Heart left ventricle (tissue), 16 donors: ENCODE measurements at regions not wholly inside any gene's neighbourhood (a gene's known extent, or its start where the extent isn't known, plus 50 kb on each side); places are given as distances from the start of the nearest gene placed in this dataset.

Experiments
- ATAC-seq, 4 donors: fragments of 200-7000 bp; cut with Tn5 transposase; one replicate each; pipeline ENCODE4 v1.9.1; 2020 to 2022; ENCODE audit warnings: moderate library complexity in 4 of 4, mild to moderate bottlenecking in 3 of 4, moderate number of reproducible peaks in 1 of 4
- DNase-seq, 5 donors: peaks; one replicate each; pipeline ENCODE4 v3.0.0-alpha.2; 2020
- H3K27ac ChIP-seq, 12 donors: fragments of 200-600 bp; sonication (generic) in 4 of 12; one replicate each; pipeline versions ENCODE4 v1.5.0 to v1.8.0; 2016 to 2022; ENCODE audit warnings: mild to moderate bottlenecking in 2 of 12
- H3K27me3 ChIP-seq, 9 donors: fragments of 200-600 bp; sonication (generic) in 2 of 9; one replicate each; pipeline versions ENCODE4 v1.5.1 to v1.8.0; 2016 to 2022; ENCODE audit warnings: mild to moderate bottlenecking in 3 of 9
- H3K36me3 ChIP-seq, 9 donors: fragments of 200-600 bp; sonication (generic) in 2 of 9; one replicate each; pipeline versions ENCODE4 v1.5.0 to v1.8.0; 2018 to 2022; ENCODE audit warnings: mild to moderate bottlenecking in 2 of 9
- H3K4me1 ChIP-seq, 12 donors: fragments of 200-600 bp; sonication (generic) in 4 of 12; one replicate each; pipeline versions ENCODE4 v1.5.0 to v1.8.0; 2016 to 2022; ENCODE audit warnings: mild to moderate bottlenecking in 3 of 12
- H3K4me3 ChIP-seq, 12 donors: fragments of 200-600 bp; sonication (generic) in 4 of 12; one replicate each; pipeline versions ENCODE4 v1.5.0 to v1.8.0; 2017 to 2022; ENCODE audit warnings: mild to moderate bottlenecking in 9 of 12, moderate library complexity in 4 of 12
- H3K9me3 ChIP-seq, 12 donors: fragments of 200-600 bp; sonication (generic) in 4 of 12; one replicate each; pipeline versions ENCODE4 v1.5.0 to v1.8.0; 2016 to 2022; ENCODE audit warnings: mild to moderate bottlenecking in 1 of 12
- CTCF ChIP-seq, 12 donors: fragments of 200-600 bp; sonication (generic) in 4 of 12; IDR thresholded peaks; one replicate each; pipeline versions ENCODE4 v1.5.0 to v1.8.0; 2018 to 2022; ENCODE audit warnings: antibody characterized with exemption in 12 of 12, mild to moderate bottlenecking in 5 of 12
- POLR2A ChIP-seq, 2 donors: fragments of 450-650 bp; IDR thresholded peaks; one replicate each; pipeline ENCODE4 v1.6.1; 2017; ENCODE audit warnings: antibody characterized with exemption in 2 of 2, mild to moderate bottlenecking in 2 of 2, moderate library complexity in 2 of 2
- WGBS, 4 donors: extraction: QIAGEN DNeasy Blood & Tissue Kit in 2 of 4; methylation state at CpG; one replicate each; pipeline versions ENCODE4 v1.1.5 to v1.1.7; 2013 to 2018; 5-methylcytosine and 5-hydroxymethylcytosine counted together
- intact Hi-C, 10 donors: fragments of 100-400 bp; cut with DNase I; formaldehyde crosslinking; loops; one replicate each; pipeline versions ENCODE4 v1.11.1 to v1.14.2; 2022
- donor health status: ischemic (EF 13 %, LVEDD 7.1; RV severe dilation, severe dysfunction).
- donor health status: healthy with polysubstance abuse.
- donor health status: DM: no; HTN: yes; CAD: no.
- donor health status: DM: no; HTN: no; CAD: no.
- donor health status: ischemic (EF 25% LVEDD 6.9; RV normal size, moderate dysfunction).
- donor health status: ischemic (EF 25% LVEDD 5.7; RV mildly dilated, moderate dysfunction).
- donor health status: healthy.
- donor health status: DM: yes; HTN: yes; CAD: no.
- donor health status: ischemic (EF 35%, LVEDD 5.7; RV mildly dilated, moderate dysfunction).
- donor health status: nonischemic (EF 11% LVEDD 7.7; RV severe dilation, severe dysfunction).
- donor health status: DM: yes; HTN: yes; CAD: no.
- donor health status: PGD.
- donor health status: ischemic (EF 29% LVEDD 5.4; RV normal size, mild dysfunction).
- donor health status: nonischemic (EF 23%, LVEDD 6.1; RV moderate dilation, normal function).

DNA sequence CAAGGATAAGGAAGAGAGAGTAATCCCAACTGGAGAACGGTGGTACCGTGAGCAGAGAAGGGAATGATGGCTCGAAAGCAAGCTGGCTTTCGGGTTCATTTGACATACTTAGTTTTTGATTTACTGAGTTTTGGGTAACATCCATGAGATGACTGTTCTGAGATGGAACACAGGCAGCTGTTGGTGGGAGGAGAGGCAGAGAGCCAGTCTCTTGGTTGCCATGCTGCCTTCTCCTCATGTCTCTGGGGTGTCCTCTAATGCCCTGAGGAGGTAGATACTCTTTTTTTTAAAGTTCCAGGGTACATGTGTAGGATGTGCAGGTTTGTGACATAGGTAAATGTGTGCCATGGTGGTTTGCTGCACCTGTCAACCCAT lies 76.4 kb upstream of the NRP1 start:
- Histone ChIP-seq H3K4me1 (peaks cover 0 to 18% (median 0%) of the 10 kb centered on the region in 12 donors), H3K4me3 (no peak overlapping the region), H3K27me3 (no peaks in the 10 kb centered on the region), H3K27ac (no peak overlapping the region), H3K9me3 (no peaks in the 10 kb centered on the region), H3K36me3 (no peaks in the 10 kb centered on the region)
- no peak for TF ChIP-seq CTCF (IDR thresholded peaks at IDR 0.05)
- TF ChIP-seq POLR2A (IDR thresholded peaks at IDR 0.05) = no peak
- intact Hi-C loops = no loop called here
- DNase-seq (no peak), ATAC-seq (no peak)
- WGBS, 4 donors = 89 to 98% (median 97%) methylated on average over 4 of the region's 4 CpGs

DNA sequence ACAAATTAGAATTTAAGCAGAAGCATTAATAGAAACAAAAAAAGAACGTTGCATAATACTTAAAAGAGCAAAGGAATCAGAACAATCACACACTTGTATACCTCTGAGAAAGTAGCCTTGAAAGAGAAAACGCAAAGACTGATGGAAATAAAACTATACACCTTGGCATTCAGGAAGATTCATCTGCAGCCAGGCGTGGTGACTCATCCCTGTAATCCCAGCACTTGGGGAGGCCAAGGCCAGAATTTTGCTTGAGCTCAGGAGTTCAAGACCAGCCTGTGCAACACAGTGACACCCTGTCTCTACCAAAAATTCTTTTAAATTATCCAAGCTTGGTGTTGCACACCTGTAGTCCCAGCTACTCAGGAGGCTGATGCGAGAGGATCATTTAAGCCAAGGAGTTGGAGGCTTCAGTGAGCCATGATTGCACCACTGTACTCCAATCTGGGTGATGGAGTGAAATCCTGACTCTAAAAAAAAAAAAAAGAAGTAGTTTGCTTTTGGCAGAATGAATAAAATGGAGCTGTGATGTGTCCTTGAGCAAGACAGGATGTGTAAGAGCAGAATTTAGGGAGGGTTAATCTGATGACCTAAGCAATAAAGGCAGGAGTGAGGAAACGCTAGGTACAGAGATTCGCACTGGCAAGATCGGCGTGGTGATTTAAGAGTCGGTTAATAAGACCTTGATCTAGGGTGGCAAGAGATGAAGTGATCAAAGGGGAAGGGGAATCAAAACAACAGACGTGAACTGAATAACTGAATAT lies 75.8 kb upstream of the NRP1 start:
- 78 to 96% (median 90%) methylated on average over 10 of the region's 10 CpGs for WGBS, 4 donors
- no peaks in the 10 kb centered on the region for H3K27me3 ChIP-seq
- intact Hi-C loops = no loop called here

GRCh38 chr10:33406596-33406995 lies 72.1 kb upstream of the NRP1 start:
- Histone ChIP-seq H3K4me3 (no peak overlapping the region), H3K27ac (no peak overlapping the region)

More for the DNA sequence above, 75.8 kb upstream of the NRP1 start:
- H3K9me3 ChIP-seq = no peaks in the 10 kb centered on the region
- H3K4me3 ChIP-seq = no peak overlapping the region
- H3K36me3 ChIP-seq = no peaks in the 10 kb centered on the region
- TF ChIP-seq CTCF (IDR thresholded peaks at IDR 0.05) (no peak), POLR2A (IDR thresholded peaks at IDR 0.05) (no peak)
- no peak overlapping the region for H3K27ac ChIP-seq
- DNase-seq (no peak), ATAC-seq (no peak)
- peaks cover 0 to 18% (median 0%) of the 10 kb centered on the region in 12 donors for H3K4me1 ChIP-seq

More at GRCh38 chr10:33406596-33406995, 72.1 kb upstream of the NRP1 start:
- no peak for TF ChIP-seq CTCF (IDR thresholded peaks at IDR 0.05)
- TF ChIP-seq POLR2A (IDR thresholded peaks at IDR 0.05) = no peak
- DNase-seq (no peak), ATAC-seq (no peak)
- 76 to 90% (median 86%) methylated on average over 2 of the region's 2 CpGs for WGBS, 4 donors
- H3K27me3 ChIP-seq = peaks cover 0 to 2% (median 0%) of the 10 kb centered on the region in 9 donors
- H3K9me3 ChIP-seq = no peaks in the 10 kb centered on the region
- no peaks in the 10 kb centered on the region for H3K4me1 ChIP-seq
- no peaks in the 10 kb centered on the region for H3K36me3 ChIP-seq
- intact Hi-C loops = no loop called here
